Activated CD4-positive, alpha-beta memory T cell treated with anti-CD3 and anti-CD28 coated beads, Interleukin-2, amount 10 ng/mL, durations not matched to agents 7 days and 5 days (primary cell): ENCODE measurements at regions not wholly inside any gene's neighbourhood (a gene's known extent, or its start where the extent isn't known, plus 50 kb on each side); places are given as distances from the start of the nearest gene placed in this dataset.
"Not testable (repeated sequence)": the region's sequence is repeated elsewhere in the genome, so short reads cannot be mapped to it uniquely, and the experiment has no call there.

Source experiments
- CTCF ChIA-PET: fragments of 350-600 bp; sonication (Branson Sonifier 250); formaldehyde crosslinking; loops from one replicate; lab custom pipeline; 2021; ENCODE audit warnings: antibody characterized with exemption, inconsistent platforms; lab: Charles Lee
- POLR2A ChIA-PET: fragments of 350-600 bp; sonication (Branson Sonifier 250); formaldehyde crosslinking; loops from one replicate; lab custom pipeline; 2021; ENCODE audit warnings: antibody characterized with exemption; lab: Charles Lee
- DNase-seq: peaks from one replicate; pipeline ENCODE4 v3.0.0-alpha.2; 2020
- H3K27ac Mint-ChIP-seq: one replicate; pipeline ENCODE4 v1.8.0; 2021; ENCODE audit warnings: mild to moderate bottlenecking, mixed read lengths
- H3K27me3 Mint-ChIP-seq: one replicate; pipeline ENCODE4 v1.8.0; 2021; ENCODE audit warnings: mixed read lengths
- H3K36me3 Mint-ChIP-seq: one replicate; pipeline ENCODE4 v1.8.0; 2021; ENCODE audit warnings: low read depth, mixed read lengths
- H3K4me1 Mint-ChIP-seq: one replicate; pipeline ENCODE4 v1.8.0; 2021; ENCODE audit warnings: mixed read lengths
- H3K4me3 Mint-ChIP-seq: one replicate; pipeline ENCODE4 v1.8.0; 2021; ENCODE audit warnings: mild to moderate bottlenecking, mixed read lengths
- H3K9me3 Mint-ChIP-seq: one replicate; pipeline ENCODE4 v1.8.0; 2021; ENCODE audit warnings: mixed read lengths

GRCh38 chr14:62468946-62469345, 576.3 kb downstream of the KCNH5 start:
- DNase-seq, result no peak
- H3K4me1 Mint-ChIP-seq, result no peaks in the 10 kb centered on the region
- no peaks in the 10 kb centered on the region for H3K36me3 Mint-ChIP-seq
- no peaks in the 10 kb centered on the region for H3K27me3 Mint-ChIP-seq
- CTCF ChIA-PET, result no interaction called here
- POLR2A ChIA-PET, result no interaction called here
- H3K4me3 Mint-ChIP-seq, result no peak overlapping the region
- H3K9me3 Mint-ChIP-seq, result no peaks in the 10 kb centered on the region
- no peak overlapping the region for H3K27ac Mint-ChIP-seq

GRCh38 chr14:62470935-62471334, 574.3 kb downstream of the KCNH5 start:
- ChIA-PET CTCF (no interaction called here), POLR2A (no interaction called here)
- no peak for DNase-seq
- no peaks in the 10 kb centered on the region for H3K9me3 Mint-ChIP-seq
- no peak overlapping the region for H3K27ac Mint-ChIP-seq
- H3K4me3 Mint-ChIP-seq, result no peak overlapping the region
- no peaks in the 10 kb centered on the region for H3K27me3 Mint-ChIP-seq
- no peaks in the 10 kb centered on the region for H3K36me3 Mint-ChIP-seq
- no peaks in the 10 kb centered on the region for H3K4me1 Mint-ChIP-seq

- ChIA-PET POLR2A (no interaction called here), CTCF (no interaction called here)
- no peaks in the 10 kb centered on the region for H3K27me3 Mint-ChIP-seq
- H3K4me3 Mint-ChIP-seq, result no peak overlapping the region
- H3K27ac Mint-ChIP-seq, result no peak overlapping the region
- peaks cover 13% of the 10 kb centered on the region for H3K9me3 Mint-ChIP-seq
- no peak for DNase-seq
- no peaks in the 10 kb centered on the region for H3K36me3 Mint-ChIP-seq
- no peaks in the 10 kb centered on the region for H3K4me1 Mint-ChIP-seq
Measured at GRCh38 chr14:62491146-62491545, 554.1 kb downstream of the KCNH5 start.

- Mint-ChIP-seq H3K4me1 (no peaks in the 10 kb centered on the region), H3K4me3 (no peak overlapping the region), H3K27me3 (no peaks in the 10 kb centered on the region), H3K27ac (no peak overlapping the region), H3K36me3 (no peaks in the 10 kb centered on the region), H3K9me3 (peaks cover 33% of the 10 kb centered on the region)
- ChIA-PET CTCF (no interaction called here), POLR2A (no interaction called here)
- no peak for DNase-seq
Measured at GRCh38 chr14:62497708-62498107, 547.5 kb downstream of the KCNH5 start.

- DNase-seq, result no peak
- ChIA-PET CTCF (no interaction called here), POLR2A (no interaction called here)
- Mint-ChIP-seq H3K9me3 (peaks cover 21% of the 10 kb centered on the region), H3K4me3 (no peak overlapping the region), H3K4me1 (no peaks in the 10 kb centered on the region), H3K27me3 (no peaks in the 10 kb centered on the region), H3K36me3 (no peaks in the 10 kb centered on the region), H3K27ac (no peak overlapping the region)
Measured at GRCh38 chr14:62501021-62501750, 544.1 kb downstream of the KCNH5 start.

GRCh38 chr14:62505045-62505444, 540.2 kb downstream of the KCNH5 start:
- Mint-ChIP-seq H3K27ac (no peak overlapping the region), H3K4me1 (no peaks in the 10 kb centered on the region), H3K36me3 (no peaks in the 10 kb centered on the region), H3K9me3 (no peaks in the 10 kb centered on the region), H3K27me3 (no peaks in the 10 kb centered on the region), H3K4me3 (no peak overlapping the region)
- ChIA-PET CTCF (no interaction called here), POLR2A (no interaction called here)
- no peak for DNase-seq

GRCh38 chr14:62521309-62521708, 523.9 kb downstream of the KCNH5 start:
- POLR2A ChIA-PET, CTCF ChIA-PET, H3K4me1 Mint-ChIP-seq, H3K4me3 Mint-ChIP-seq, DNase-seq, H3K27ac Mint-ChIP-seq, H3K36me3 Mint-ChIP-seq, H3K27me3 Mint-ChIP-seq: not testable (repeated sequence)
- H3K9me3 Mint-ChIP-seq, result peaks cover 30% of the 10 kb centered on the region

GRCh38 chr14:62528296-62528695, 517.0 kb downstream of the KCNH5 start:
- Mint-ChIP-seq H3K4me1 (no peaks in the 10 kb centered on the region), H3K27ac (no peak overlapping the region), H3K27me3 (no peaks in the 10 kb centered on the region), H3K9me3 (peaks cover 2% of the 10 kb centered on the region), H3K36me3 (no peaks in the 10 kb centered on the region), H3K4me3 (no peak overlapping the region)
- ChIA-PET POLR2A (no interaction called here), CTCF (no interaction called here)
- no peak for DNase-seq

GRCh38 chr14:62532181-62532580, 513.1 kb downstream of the KCNH5 start:
- H3K27ac Mint-ChIP-seq, result no peak overlapping the region
- POLR2A ChIA-PET, result no interaction called here

GRCh38 chr14:62546862-62547474, 498.3 kb downstream of the KCNH5 start:
- Mint-ChIP-seq H3K9me3 (peaks cover 10% of the 10 kb centered on the region), H3K27ac (no peak overlapping the region), H3K4me3 (no peak overlapping the region), H3K27me3 (no peaks in the 10 kb centered on the region), H3K4me1 (no peaks in the 10 kb centered on the region), H3K36me3 (no peaks in the 10 kb centered on the region)
- ChIA-PET CTCF (no interaction called here), POLR2A (no interaction called here)
- DNase-seq, result no peak

More at GRCh38 chr14:62532181-62532580, 513.1 kb downstream of the KCNH5 start:
- DNase-seq, result no peak
- H3K4me1 Mint-ChIP-seq, result no peaks in the 10 kb centered on the region
- H3K36me3 Mint-ChIP-seq, result no peaks in the 10 kb centered on the region
- H3K4me3 Mint-ChIP-seq, result no peak overlapping the region
- H3K9me3 Mint-ChIP-seq, result peaks cover 2% of the 10 kb centered on the region
- CTCF ChIA-PET, result no interaction called here
- no peaks in the 10 kb centered on the region for H3K27me3 Mint-ChIP-seq

- Mint-ChIP-seq H3K4me3 (no peak overlapping the region), H3K36me3 (no peaks in the 10 kb centered on the region), H3K27me3 (no peaks in the 10 kb centered on the region), H3K4me1 (no peaks in the 10 kb centered on the region), H3K27ac (no peak overlapping the region), H3K9me3 (peaks cover 4% of the 10 kb centered on the region)
- DNase-seq, result no peak
- ChIA-PET POLR2A (no interaction called here), CTCF (no interaction called here)
Measured at GRCh38 chr14:62557416-62557815, 487.8 kb downstream of the KCNH5 start.

GRCh38 chr14:62558451-62558850, 486.8 kb downstream of the KCNH5 start:
- H3K4me1 Mint-ChIP-seq, result no peaks in the 10 kb centered on the region
- H3K9me3 Mint-ChIP-seq, result peaks cover 4% of the 10 kb centered on the region
- ChIA-PET POLR2A (no interaction called here), CTCF (no interaction called here)
- no peaks in the 10 kb centered on the region for H3K36me3 Mint-ChIP-seq
- H3K27ac Mint-ChIP-seq, result no peak overlapping the region
- DNase-seq, result no peak
- H3K27me3 Mint-ChIP-seq, result no peaks in the 10 kb centered on the region
- no peak overlapping the region for H3K4me3 Mint-ChIP-seq

- no peak for DNase-seq
- ChIA-PET POLR2A (no interaction called here), CTCF (no interaction called here)
- Mint-ChIP-seq H3K36me3 (no peaks in the 10 kb centered on the region), H3K9me3 (no peaks in the 10 kb centered on the region), H3K4me3 (no peak overlapping the region), H3K4me1 (no peaks in the 10 kb centered on the region), H3K27me3 (no peaks in the 10 kb centered on the region), H3K27ac (no peak overlapping the region)
Measured at GRCh38 chr14:62585247-62585646, 460.0 kb downstream of the KCNH5 start.

GRCh38 chr14:62592877-62593276, 452.4 kb downstream of the KCNH5 start:
- POLR2A ChIA-PET, result no interaction called here

More at GRCh38 chr14:62592877-62593276, 452.4 kb downstream of the KCNH5 start:
- no peaks in the 10 kb centered on the region for H3K27me3 Mint-ChIP-seq
- peaks cover 8% of the 10 kb centered on the region for H3K9me3 Mint-ChIP-seq
- CTCF ChIA-PET, result no interaction called here
- no peak overlapping the region for H3K27ac Mint-ChIP-seq
- no peaks in the 10 kb centered on the region for H3K4me1 Mint-ChIP-seq
- DNase-seq, result no peak
- H3K4me3 Mint-ChIP-seq, result no peak overlapping the region
- no peaks in the 10 kb centered on the region for H3K36me3 Mint-ChIP-seq
